Osteocyte (in vitro differentiated cells): ENCODE measurements at regions not wholly inside any gene's neighbourhood (a gene's known extent, or its start where the extent isn't known, plus 50 kb on each side); places are given as distances from the start of the nearest gene placed in this dataset.

Experiments
- DNase-seq: peaks from one replicate; pipeline ENCODE4 v3.0.0; 2021; ENCODE audit warnings: mixed read lengths; ENCODE audit not compliant: unreplicated experiment; ENCODE audit errors: extremely low spot score
- H3K27ac Mint-ChIP-seq: one replicate; pipeline ENCODE4 v1.8.0; 2021; ENCODE audit warnings: mild to moderate bottlenecking, mixed read lengths; ENCODE audit not compliant: unreplicated experiment
- H3K27me3 Mint-ChIP-seq: one replicate; pipeline ENCODE4 v1.8.0; 2021; ENCODE audit warnings: mixed read lengths; ENCODE audit not compliant: unreplicated experiment
- H3K36me3 Mint-ChIP-seq: one replicate; pipeline ENCODE4 v1.8.0; 2021; ENCODE audit warnings: mixed read lengths; ENCODE audit not compliant: unreplicated experiment
- H3K4me1 Mint-ChIP-seq: one replicate; pipeline ENCODE4 v1.8.0; 2021; ENCODE audit warnings: mixed read lengths; ENCODE audit not compliant: unreplicated experiment
- H3K4me3 Mint-ChIP-seq: one replicate; pipeline ENCODE4 v1.8.0; 2021; ENCODE audit warnings: mild to moderate bottlenecking, moderate library complexity, mixed read lengths; ENCODE audit not compliant: unreplicated experiment
- H3K9me3 Mint-ChIP-seq: one replicate; pipeline ENCODE4 v1.8.0; 2021; ENCODE audit warnings: mixed read lengths; ENCODE audit not compliant: unreplicated experiment
- TF ChIP-seq, protein P1 (sequence below): fragments of 200-600 bp; sonication (generic); IDR thresholded peaks from 2 replicates; pipeline ENCODE4 v1.5.0; 2021; ENCODE audit warnings: antibody characterized with exemption, mild to moderate bottlenecking, moderate library complexity

DNA sequence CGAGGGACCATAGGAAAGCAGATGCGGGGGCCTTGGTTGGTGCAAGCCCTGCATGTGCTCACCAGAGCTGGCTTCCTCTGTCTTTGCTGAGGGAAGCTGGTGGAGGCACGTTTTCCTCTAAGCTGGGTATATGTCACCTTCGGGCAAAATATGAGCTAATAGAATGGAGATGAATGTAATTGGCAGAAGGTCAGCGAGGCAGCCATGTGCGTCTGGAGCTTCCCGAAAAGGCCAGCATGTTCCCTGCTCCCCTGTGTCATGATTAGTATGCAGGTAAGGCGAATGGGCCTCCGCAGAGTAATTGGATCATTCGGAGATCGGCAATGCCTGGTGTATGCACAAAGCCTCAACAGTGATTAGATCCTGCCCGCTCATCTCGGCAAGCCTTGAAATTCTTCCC is 806.2 kb upstream of the EEF2KMT start:
- no peak for DNase-seq
- peaks cover 43% of the 10 kb centered on the region for H3K9me3 Mint-ChIP-seq
- TF ChIP-seq, protein P1, sequence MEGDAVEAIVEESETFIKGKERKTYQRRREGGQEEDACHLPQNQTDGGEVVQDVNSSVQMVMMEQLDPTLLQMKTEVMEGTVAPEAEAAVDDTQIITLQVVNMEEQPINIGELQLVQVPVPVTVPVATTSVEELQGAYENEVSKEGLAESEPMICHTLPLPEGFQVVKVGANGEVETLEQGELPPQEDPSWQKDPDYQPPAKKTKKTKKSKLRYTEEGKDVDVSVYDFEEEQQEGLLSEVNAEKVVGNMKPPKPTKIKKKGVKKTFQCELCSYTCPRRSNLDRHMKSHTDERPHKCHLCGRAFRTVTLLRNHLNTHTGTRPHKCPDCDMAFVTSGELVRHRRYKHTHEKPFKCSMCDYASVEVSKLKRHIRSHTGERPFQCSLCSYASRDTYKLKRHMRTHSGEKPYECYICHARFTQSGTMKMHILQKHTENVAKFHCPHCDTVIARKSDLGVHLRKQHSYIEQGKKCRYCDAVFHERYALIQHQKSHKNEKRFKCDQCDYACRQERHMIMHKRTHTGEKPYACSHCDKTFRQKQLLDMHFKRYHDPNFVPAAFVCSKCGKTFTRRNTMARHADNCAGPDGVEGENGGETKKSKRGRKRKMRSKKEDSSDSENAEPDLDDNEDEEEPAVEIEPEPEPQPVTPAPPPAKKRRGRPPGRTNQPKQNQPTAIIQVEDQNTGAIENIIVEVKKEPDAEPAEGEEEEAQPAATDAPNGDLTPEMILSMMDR = no peak
- H3K27ac Mint-ChIP-seq = no peak overlapping the region
- H3K4me1 Mint-ChIP-seq = no peaks in the 10 kb centered on the region
- no peaks in the 10 kb centered on the region for H3K36me3 Mint-ChIP-seq
- H3K4me3 Mint-ChIP-seq = no peak overlapping the region
- no peaks in the 10 kb centered on the region for H3K27me3 Mint-ChIP-seq

DNA sequence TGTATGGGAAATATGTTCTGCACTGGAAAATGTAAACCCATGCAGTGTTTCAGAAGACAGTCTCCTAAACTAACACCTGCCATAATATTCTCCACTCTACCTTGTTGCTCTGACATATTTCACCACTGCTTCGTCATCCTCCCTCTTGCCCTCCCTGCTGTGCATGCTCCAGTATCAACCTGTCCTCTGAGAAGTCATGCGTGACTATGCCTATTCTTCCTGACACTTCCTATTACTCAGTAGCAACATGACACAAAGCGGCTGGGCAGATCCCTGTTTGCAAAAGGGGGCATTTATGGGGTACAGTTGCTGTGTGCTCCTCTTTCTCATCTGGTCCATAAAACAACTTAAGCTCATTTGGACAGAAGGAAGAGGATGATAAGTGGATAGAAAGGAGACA is 805.6 kb upstream of the EEF2KMT start:
- Mint-ChIP-seq H3K9me3 (peaks cover 43% of the 10 kb centered on the region), H3K36me3 (no peaks in the 10 kb centered on the region), H3K27ac (no peak overlapping the region), H3K4me3 (no peak overlapping the region), H3K4me1 (no peaks in the 10 kb centered on the region), H3K27me3 (no peaks in the 10 kb centered on the region)
- TF ChIP-seq, protein P1 = no peak
- DNase-seq = no peak

DNA sequence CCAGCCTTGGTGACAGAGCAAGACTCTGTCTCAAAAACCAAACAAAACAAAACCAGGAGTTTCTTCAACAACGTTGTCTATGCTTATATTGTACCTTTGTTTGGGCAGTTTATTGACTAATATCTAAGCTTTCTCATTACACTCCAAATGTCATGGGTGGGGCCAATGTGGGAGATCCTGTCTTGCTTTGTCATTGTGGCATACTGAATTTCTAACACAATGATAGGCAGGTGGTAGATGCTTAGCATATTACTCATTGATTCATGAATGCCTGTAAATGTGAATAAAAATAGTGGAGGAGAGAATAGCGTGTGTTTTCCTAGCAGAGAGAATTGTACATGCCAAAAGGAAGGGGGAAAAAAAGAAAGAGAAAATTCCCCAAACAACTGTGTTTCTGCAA is 802.5 kb upstream of the EEF2KMT start:
- H3K9me3 Mint-ChIP-seq = peaks cover 55% of the 10 kb centered on the region
- no peaks in the 10 kb centered on the region for H3K4me1 Mint-ChIP-seq
- TF ChIP-seq, protein P1 = no peak
- no peak overlapping the region for H3K27ac Mint-ChIP-seq
- H3K4me3 Mint-ChIP-seq = no peak overlapping the region
- H3K36me3 Mint-ChIP-seq = no peaks in the 10 kb centered on the region
- no peaks in the 10 kb centered on the region for H3K27me3 Mint-ChIP-seq
- no peak for DNase-seq

DNA sequence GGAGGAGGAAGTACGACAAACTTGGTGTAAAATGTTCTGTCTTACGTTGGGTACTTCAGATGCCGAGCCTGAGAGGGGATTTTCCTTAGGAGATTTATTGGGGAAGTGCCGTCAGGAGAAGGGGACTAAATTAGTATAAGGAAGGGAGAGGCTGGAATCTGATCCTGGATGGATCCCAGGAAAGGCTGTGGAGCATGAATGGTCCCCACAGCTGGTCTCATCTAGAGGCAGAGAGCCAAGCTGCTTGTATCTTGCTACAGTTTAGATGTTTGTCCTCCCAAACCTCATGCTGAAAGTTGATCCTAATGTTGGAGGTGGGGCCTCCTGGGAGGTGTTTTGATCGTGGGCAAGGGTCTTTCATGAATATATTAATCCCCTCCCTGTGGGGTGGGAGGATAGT is 798.4 kb upstream of the EEF2KMT start:
- Mint-ChIP-seq H3K4me1 (no peaks in the 10 kb centered on the region), H3K9me3 (peaks cover 57% of the 10 kb centered on the region), H3K36me3 (no peaks in the 10 kb centered on the region), H3K27ac (no peak overlapping the region), H3K4me3 (no peak overlapping the region), H3K27me3 (no peaks in the 10 kb centered on the region)
- DNase-seq = no peak
- TF ChIP-seq, protein P1 = no peak

DNA sequence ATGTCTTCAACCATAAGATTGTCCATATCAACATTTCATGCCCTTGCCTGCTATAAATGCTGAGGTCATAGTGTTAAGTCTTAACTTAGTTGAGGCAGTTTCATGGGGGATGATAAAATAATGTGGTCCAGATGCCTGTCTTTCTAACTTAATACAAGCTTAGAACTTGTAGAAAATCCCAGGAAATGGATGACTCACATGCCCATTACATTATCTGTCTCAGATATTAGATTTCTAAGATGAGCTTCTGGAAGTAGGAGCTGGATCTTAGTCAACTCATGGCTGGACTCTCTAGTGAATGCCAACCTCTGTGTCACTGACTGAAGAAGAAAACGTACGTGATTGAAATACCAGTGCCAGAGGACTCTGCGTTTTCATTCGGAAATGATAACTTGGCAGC is 797.5 kb upstream of the EEF2KMT start:
- no peak overlapping the region for H3K4me3 Mint-ChIP-seq
- no peaks in the 10 kb centered on the region for H3K4me1 Mint-ChIP-seq
- H3K36me3 Mint-ChIP-seq = no peaks in the 10 kb centered on the region
- no peaks in the 10 kb centered on the region for H3K27me3 Mint-ChIP-seq
- peaks cover 53% of the 10 kb centered on the region for H3K9me3 Mint-ChIP-seq
- TF ChIP-seq, protein P1 = no peak
- no peak overlapping the region for H3K27ac Mint-ChIP-seq
- no peak for DNase-seq
